A204.1 (cell line): ENCODE measurements at regions not wholly inside any gene's neighbourhood (a gene's known extent, or its start where the extent isn't known, plus 50 kb on each side); places are given as distances from the start of the nearest gene placed in this dataset.

Source experiments
- FAIRE-seq: peaks from 2 replicates; lab custom pipeline; 2012; peaks lifted over from hg19 to GRCh38; lab: Jason Lieb, UNC

DNA sequence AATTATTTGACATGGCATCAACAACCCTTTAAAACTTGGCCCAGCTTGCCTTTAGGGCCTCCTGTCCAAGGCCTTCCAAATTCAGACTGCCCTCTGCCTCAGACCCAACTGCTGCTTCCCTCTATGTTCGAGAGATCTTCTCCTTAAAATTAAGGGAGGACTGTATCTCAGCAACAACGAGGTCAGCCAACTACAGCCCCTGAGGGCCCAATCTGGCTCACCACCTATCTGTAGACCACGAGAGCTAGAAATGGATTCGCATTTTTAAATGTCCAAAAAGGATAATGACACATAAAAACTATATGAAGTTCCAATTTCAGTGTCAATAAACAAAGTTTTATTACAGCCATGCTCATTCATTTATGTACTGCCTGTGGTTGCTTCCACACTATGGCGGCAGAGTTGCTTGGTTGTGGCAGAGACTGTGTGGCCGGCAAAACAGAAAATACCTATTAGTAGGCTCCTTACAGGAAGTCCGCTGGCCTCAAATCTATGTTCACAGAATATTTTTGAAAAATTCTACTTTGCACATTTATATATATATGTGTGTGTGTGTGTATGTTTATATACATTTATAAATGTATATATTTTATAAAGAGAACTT is 1026.9 kb downstream of the BCL11B start:
- FAIRE-seq = no peak

DNA sequence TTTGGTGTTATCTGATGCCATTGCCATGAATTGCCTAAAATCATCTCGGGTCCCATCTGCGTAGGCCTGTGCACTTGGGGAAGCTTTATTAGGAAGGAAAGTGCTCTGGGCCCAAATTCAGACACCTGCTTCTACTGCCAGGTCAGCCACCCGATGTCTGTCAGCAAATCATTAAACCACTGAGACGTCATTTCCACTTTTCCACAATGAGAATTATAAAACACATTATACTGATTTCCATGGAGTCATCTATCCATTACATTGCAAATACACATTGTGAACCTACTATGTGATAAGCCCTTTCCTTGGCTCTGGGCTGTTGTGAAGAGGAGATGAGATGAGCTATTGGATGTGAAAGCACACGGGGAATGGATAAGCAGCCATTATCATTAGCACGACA is 1022.9 kb downstream of the BCL11B start:
- FAIRE-seq = no peak

DNA sequence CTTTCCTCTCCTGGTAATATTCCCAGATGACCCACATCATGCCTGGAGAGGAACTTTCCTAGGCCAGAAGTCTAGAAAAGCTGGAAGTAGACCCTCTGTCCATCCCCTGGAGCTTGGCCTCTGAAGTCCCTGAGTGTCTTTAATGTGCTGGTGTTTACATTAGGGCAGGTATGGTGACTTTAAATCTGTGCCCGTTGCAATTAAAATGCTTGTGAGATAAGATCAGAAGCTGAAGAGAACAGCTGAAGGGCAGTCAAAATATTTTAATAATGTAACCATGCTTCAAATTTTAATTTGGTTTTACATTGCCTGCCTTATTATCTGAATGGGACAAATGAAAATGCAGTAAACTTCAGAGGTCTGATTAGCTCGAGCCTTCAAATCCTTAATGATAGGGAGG is 1022.5 kb downstream of the BCL11B start:
- no peak for FAIRE-seq

DNA sequence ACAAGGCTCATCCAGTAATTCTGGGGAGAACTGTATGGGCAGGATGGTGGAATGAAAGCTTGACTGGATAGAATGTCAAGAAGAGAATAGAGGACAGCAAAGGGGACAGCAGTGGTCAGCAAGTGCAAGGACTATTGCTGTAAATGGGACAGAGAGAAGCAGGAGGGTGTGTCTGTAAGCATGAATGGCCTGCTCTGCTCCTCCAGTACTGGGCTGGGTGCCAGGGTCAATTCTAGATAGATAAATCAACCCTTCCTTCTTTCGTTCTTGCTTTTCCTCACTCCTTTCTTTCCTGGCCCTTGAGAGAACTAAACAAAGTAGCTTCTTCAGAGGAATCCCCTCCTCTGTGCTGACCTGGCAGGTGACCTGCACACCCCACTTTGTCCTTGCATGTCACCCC is 1019.2 kb downstream of the BCL11B start:
- FAIRE-seq = no peak

DNA sequence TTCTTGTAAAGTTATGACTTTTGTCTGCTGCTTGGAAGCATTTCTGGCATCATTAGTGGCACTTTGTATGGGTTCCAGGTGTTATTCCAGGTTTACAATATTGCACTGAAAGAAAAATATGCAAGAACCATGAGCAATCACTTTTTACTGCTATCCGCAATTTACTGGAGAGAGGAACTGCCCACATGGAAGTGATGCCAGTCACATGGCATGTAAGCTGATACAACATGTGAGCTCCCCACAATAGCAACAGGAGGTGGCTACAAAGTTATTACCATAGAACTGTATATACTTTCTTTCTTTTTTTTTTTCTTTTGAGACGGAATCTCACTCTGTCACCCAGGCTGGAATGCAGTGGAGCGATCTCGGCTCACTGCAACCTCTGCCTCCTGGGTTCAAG is 1012.1 kb downstream of the BCL11B start:
- no peak for FAIRE-seq

DNA sequence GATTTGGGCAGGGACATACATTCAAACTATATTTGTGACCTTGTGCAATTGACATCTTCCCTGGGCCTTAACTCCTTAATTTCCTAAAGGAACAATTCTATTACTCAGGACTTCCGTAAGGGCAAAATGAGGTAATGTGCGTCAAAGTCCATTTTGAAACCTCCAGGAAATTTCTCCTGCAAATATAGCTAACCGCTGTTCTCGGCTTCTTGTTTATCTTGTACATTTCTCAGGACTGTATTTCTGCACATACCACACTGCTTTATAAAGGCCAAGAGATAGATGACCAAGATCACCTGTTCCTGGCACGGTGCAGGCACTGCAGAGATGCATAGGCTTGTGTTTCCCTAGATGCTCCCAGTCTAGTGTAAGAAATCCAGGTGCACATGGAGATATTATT is 1009.4 kb downstream of the BCL11B start:
- no peak for FAIRE-seq

DNA sequence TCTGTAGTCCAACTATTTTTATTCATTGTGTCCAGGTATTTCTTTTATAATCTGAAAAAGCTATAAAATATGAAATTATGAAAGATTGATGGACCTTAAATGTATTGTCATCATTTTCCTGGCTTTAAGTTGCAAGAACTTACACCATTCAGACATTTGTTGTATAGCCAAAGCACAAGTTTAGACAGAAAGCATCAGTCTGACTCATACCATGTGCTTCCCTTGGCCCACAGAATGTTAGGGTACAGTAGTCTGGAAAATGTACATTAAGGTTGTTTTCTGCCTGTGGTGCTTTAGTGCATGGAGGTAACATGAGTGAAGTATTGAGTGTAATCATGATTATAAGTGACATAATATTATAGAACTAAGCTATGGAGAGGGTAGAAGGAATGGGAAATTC is 1002.5 kb downstream of the BCL11B start:
- no peak for FAIRE-seq

DNA sequence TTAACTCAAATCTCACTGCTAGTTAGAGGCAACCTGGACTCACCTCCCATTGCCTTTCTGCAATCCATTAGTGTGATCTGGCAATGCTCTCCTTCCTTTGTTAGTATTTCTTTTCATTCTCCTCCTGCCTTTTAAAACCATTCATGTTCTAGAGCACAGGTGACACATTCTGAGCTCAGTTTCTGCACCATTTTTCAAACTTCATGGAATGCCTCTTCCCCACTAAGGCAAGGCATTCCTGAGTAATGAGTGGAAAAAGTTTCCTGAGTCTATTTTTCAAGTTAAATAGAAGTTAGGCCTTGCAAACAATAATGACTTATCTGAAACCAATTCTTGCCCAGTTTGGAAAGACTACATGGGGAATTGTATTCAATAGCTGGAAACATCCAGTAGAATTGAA is 1001.8 kb downstream of the BCL11B start:
- FAIRE-seq = no peak

DNA sequence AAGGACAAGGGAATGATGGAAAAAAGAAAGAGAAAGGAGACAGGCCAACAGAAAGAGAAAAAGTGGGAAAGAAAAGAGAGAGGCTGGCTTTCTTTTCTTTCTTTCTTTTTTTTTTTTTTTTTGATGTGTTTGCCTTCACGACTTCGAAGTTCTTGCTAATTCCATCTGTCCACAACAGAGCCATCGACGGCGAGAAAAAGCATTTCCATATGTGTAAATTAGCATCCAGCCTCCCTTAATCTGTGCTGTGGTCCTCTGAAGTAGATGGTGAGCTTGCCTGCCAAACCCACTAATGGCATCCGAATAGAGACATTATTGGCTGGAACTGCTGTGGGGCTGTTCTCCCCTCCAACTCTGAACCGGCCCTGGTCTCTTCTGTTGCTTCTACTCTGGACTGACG is 997.4 kb downstream of the BCL11B start:
- no peak for FAIRE-seq

DNA sequence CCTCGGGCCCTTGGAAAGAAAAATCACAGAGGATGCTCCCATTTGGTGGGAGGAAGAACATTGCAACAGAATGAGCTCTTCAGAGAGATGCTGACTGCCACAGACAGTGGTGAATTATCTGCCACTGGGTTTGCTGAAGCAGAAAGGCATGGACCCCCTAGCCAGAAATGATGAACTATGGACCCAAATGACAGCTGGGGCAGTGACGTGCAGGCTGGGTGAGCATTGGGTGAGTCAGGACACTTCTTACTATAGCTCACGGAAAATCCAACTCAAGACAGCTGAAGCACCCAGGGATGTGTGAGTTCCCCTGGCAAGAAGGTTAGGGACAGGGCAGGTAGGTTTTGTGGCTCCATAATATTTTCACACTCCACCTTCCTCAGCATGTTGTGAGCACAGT is 993.2 kb downstream of the BCL11B start:
- FAIRE-seq = no peak

DNA sequence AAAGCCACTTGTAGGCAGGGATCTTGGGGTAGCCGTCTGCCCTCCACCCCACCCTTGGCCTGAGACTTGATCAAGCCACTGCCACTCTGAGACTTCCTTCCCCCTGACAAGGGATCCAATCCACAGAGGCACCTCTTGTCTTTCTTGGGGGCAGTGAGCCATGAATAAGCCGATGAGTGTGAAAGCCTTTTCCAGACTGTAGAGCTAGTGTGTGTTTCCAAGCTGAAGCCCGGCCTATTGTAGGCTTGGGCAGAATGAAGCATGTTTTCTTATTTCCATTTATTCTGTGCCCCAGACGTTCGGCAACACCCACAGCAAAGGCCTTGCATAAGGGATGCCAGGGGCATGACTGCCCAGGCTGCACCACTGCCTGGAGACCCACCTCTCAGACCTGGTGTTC is 991.6 kb downstream of the BCL11B start:
- no peak for FAIRE-seq

DNA sequence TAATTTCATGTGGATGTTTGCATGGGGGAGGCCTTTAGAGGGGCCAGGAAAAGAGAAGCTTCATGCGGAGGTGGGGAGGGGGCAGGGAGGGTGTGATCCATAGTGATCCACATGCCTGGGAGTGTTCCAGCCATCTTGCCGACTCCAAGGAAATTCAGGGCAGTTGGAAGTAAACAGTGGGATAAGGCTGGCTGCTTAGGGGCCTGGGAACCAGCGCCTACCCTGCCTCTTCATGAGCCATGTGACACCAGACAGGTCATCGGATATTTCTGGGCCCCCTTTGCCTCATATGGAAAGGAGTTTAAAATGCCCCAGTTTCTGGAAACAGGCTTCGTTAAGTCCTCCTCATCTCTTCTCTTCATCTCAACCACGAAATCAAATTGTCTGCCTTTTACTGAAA is 983.2 kb downstream of the BCL11B start:
- no peak for FAIRE-seq

DNA sequence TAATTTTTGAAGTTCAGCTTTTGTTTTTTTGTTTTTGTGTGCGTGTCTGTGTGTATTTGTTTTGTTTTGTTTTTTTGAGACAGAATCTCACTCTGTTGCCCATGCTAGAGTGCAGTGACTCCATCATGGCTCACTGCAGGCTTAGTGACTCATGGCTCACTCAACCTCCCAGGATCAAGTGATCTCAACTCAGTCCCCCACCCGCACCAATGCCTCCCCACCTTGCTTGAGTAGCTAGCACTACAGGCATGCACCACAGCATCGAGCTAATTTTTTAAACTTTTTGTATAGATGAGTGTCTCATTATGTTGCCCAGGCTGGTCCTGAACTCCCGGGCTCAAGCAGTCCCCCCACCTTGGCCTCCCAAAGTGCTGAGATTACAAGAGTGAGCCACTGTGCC is 981.4 kb downstream of the BCL11B start:
- FAIRE-seq = no peak

DNA sequence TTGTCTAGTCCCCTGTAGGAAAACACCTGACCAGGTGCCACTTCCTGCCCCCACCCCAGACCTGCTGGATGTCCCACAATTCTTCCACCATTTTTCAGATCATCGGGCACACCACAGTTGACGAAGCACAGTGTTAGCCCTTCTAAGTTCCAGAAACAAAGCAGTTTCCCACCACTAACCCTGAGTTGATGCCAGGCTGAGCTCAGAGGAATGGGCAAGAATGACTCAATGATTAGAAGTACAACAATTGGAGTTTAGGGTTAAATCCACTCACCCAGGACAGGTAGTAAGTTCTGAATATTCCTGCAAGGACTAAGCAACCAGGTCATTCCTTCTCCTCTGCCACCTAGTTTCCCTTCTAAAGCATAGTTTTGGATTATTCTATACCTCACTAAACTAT is 979.8 kb downstream of the BCL11B start:
- no peak for FAIRE-seq

DNA sequence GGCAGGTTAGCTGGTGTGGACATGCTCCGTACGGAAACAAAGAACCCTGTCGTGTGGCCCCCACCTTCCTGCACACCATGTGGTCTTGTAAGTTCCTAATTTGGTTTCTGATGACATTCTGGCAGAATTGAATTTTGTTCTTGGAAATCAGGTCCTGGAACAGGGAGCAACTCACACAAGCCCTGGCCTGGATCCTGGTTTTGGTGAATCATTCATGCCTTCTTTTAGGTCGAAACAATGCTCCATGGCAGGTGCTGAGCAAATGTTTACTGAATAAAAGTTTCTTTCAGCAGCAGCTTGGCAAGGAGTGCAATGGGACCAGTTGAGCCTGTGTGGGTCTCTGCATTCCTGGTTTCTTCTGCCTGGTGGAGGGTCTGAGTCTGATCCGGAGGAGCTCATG is 978.4 kb downstream of the BCL11B start:
- FAIRE-seq = no peak

DNA sequence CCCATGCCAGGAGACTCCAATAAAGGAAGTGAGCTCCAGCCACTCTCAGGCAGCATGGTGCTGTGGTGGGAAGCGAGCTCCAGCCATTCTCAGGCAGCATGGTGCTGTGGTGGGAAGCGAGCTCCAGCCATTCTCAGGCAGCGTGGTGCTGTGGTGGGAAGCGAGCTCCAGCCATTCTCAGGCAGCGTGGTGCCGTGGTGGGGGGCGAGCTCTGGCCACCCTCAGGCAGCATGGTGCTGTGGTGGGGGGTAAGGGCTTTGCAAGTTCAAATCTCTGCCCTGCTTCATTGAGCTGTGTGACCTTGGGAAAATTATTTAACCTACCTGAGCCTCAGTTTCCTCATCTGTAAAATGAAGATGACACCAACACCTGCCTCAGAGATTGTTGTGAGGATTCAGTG is 975.1 kb downstream of the BCL11B start:
- FAIRE-seq = no peak

DNA sequence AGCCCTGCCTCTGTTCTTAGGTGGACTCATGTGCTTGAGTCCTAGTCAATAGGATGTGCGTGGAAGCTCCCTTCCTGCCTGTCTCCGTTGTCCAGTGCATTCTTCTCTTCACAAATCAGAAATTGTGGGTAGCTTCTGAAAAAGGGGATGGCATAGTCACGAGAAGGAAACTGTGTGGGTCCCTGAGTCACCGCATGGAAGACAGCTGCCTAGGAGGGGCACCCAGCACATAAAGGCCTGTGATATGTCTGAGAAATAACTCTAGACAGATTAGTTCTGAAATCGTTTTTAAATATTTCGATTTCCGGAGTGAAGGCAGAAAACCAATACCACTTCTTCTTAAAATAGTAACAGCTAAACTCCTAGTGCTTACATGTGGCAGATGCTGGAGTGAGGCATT is 974.4 kb downstream of the BCL11B start:
- FAIRE-seq = no peak

DNA sequence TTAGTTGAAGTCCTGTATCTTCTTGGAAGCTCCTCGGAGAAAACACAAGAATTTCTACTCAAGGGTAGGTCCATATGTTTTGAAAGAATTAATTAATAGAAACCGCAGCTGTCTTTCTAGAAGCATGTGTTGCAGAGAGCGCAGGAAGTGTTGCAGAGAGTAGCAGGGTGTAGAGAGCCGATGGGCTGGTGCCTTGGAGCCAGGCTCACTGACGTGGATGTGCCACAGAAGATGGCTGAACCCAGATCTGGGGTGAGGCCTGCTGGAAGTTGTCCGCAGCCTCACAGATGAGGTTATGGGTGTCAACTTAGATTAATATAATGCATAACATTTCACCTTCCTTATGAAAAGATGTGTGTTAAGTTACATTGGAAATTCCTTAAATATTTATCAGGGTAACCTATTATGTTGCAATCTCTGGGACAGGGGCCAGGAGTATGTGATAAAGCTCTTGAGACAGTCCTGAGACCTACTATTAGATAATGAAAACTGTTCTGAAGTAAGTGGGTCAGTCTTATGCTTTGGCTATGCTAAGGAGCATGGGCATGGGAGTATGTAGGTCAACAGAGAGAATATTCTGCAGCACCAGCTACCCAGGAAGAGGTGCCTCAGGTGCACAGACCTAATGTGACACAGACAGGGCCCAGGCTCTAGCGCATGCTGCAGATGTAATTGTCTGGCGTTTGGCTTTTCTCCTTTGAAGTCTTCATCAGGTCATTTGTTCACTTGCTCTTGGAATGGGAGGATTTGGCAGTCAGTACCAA is 973.3 kb downstream of the BCL11B start:
- FAIRE-seq = no peak

DNA sequence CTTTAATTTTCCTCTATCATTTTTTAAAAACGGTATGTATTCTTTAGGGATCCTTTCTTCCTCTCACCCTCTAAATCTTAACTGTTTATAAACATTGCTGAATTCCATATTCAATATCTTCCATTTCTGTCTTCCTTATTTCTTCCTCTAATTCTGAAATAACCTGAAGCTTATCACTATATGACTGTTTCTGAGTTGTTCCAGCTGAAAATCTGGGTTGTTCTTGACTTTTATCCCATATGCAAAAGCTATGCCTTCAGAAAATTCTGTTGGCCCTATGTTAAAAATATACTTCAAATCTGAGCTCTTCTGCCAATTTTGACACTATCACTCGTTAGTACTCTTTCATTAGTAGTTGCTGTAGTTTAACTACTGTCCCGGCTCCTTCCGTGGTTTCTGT is 970.3 kb downstream of the BCL11B start:
- FAIRE-seq = no peak

DNA sequence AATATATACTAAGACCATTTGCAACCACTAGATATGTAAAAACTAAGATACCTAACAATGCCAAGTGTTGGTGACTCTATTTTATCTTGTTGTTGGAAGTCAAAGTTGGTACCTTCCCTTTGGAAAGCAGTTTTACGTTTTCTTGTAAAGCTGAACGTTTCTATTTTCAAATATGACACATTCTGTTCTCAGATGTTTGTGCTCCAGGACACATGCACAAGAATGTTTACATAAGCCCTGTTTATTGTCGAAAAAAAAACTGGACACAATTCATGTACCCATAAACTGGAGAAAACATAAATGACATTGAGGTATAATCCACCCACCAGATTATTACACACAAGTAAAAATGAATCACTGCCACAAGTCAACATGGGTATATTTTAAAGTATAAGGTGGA is 967.4 kb downstream of the BCL11B start:
- FAIRE-seq = no peak

DNA sequence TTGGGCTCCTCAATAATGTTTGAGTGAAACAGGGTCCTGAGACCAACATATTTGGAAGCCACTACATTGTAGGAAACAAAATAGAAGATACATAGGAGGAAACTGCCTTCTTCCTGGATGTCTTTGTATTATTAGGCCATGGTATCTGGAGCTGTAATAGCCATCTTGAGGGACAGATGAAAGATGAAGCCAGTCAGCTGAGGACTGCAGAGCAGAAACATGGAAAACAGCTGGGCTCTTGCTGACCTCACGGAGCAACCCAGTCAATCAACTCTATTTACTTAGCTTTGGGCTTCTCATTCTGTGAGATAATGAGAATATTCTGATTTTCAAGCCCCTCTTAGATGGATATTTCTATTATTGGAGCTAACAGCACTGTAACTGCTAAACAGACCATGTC is 962.4 kb downstream of the BCL11B start:
- no peak for FAIRE-seq

DNA sequence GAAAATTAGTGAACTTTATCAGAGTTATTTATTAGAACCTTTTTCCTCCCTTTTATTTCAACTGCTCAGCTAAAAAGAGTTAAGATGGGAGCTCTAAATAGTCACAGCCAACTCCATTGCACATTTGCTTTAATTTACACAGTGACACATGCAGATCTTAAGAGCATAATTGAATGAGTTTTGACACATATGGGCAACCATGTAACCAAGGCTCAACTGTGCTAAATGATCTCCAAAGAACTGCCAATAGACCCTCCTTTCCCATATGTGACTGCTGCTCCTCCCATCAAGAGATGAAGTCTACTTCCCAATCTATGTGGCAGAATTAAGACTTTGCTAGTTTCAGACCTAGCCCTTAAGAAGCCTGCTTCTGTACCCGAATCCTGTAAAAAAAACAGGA is 960.0 kb downstream of the BCL11B start:
- FAIRE-seq = no peak

DNA sequence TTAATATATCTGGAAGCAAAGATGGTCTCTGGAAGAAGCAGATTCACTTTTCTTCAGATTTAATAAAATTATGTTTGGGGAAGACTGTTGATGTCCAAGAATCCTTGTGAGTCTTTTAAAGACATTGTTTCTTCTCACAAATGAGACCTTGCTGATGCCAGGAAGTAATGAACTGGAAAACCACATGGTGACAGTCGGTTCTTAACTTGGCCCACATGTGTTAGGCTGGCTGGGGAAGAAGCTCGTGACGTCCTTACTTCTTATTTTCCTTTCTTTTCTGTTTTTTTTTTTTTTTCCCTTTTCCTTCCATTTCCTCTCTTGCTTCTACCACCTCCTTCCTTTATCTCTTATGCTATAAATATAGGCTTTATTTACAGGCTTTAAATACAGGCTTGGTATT is 950.2 kb downstream of the BCL11B start:
- FAIRE-seq = no peak

DNA sequence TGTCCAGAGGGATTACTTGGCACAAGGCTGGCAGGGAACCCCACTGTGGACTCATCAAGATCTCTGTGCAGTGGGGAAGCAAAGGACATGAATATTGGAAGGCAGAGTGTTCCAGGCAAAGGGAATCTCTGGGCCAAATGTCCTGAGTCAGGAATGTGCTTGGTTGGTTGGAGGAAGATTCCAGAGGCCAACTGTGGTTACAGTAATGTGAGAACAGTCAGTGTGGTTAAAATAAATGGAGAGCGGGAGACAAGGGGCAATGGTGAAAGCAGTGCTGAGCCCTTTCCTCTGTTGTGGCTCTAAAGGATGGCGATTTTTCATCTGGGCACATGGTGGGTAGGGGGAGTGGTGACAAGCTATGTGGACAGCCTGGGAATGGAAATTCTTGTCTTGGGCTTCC is 948.2 kb downstream of the BCL11B start:
- FAIRE-seq = no peak

DNA sequence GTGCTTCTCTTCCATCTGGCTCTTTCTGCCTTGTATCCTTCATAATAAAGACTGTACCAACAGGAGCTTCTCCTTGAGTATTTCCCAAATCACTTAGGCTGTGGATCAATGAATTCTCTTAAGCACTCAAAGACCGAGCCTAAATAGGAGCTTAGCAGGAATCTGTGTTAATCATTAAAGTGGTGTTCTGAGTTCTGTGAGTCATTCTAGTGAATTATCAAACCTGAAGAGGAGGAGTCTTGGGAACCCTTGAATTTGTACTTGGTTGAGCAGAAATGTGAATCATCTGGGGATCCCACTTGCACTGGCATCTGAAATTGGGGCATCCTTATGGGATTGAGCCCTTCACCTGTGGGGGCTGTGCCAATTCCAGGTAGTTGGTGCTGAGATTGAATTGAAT is 946.2 kb downstream of the BCL11B start:
- FAIRE-seq = no peak
